ENCODE measurements at regions not wholly inside any gene's neighbourhood (a gene's known extent, or its start where the extent isn't known, plus 50 kb on each side); places are given as distances from the start of the nearest gene placed in this dataset.

DNA sequence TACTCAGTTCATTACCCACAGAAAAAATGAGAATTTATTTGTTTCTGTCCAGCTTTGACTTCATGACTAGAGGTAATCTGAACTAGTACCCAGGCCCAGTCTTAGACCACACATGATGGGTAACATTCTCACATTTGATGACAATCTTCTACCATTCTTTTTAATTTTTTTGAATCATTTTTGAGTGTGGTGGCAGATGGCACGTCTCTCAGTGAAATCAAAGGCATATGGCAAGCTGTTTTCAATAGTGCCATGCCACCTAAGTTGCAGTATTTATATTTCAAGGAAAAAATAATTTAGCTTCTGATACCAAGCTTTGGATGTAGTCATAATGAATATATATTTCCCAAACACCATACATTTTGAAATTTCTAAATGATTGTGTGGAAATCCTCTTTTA, 88.8 kb upstream of the HS3ST5 start:
- TF ChIP-seq PAX8 (IDR thresholded peaks at IDR 0.05) (no peak), CREB1 (IDR thresholded peaks at IDR 0.05; ENCODE audit: low read depth) (no peak), RCOR1 (conservative IDR thresholded peaks at IDR 0.05; ENCODE audit: low read depth, low read length) (no peak), POLR2A (IDR thresholded peaks at IDR 0.05; ENCODE audit: low read depth, low read length) (no peak)
- TF ChIP-seq, protein P1, sequence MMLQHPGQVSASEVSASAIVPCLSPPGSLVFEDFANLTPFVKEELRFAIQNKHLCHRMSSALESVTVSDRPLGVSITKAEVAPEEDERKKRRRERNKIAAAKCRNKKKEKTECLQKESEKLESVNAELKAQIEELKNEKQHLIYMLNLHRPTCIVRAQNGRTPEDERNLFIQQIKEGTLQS (IDR thresholded peaks at IDR 0.05; ENCODE audit: borderline replicate concordance, extremely low read depth, low read depth, low read length) = no peak
- TF ChIP-seq, protein P2, sequence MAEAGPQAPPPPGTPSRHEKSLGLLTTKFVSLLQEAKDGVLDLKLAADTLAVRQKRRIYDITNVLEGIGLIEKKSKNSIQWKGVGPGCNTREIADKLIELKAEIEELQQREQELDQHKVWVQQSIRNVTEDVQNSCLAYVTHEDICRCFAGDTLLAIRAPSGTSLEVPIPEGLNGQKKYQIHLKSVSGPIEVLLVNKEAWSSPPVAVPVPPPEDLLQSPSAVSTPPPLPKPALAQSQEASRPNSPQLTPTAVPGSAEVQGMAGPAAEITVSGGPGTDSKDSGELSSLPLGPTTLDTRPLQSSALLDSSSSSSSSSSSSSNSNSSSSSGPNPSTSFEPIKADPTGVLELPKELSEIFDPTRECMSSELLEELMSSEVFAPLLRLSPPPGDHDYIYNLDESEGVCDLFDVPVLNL (IDR thresholded peaks at IDR 0.05; ENCODE audit: low read depth, low read length) = no peak
